GM12891 (cell line): ENCODE measurements at regions not wholly inside any gene's neighbourhood (a gene's known extent, or its start where the extent isn't known, plus 50 kb on each side); places are given as distances from the start of the nearest gene placed in this dataset.

Source experiments
- POLR2A ChIP-seq: IDR thresholded peaks from 2 replicates; pipeline ENCODE4 v1.6.1; 2011; ENCODE audit warnings: low read depth, low read length, control low read depth
- POLR2AphosphoS5 ChIP-seq: IDR thresholded peaks from 2 replicates; pipeline ENCODE4 v1.6.1; 2011; ENCODE audit warnings: low read depth, low read length, control low read depth
- POU2F2 ChIP-seq: IDR thresholded peaks from 2 replicates; pipeline ENCODE4 v1.6.1; 2011; ENCODE audit warnings: low read depth, mild to moderate bottlenecking, control low read depth, low read length, moderate library complexity
- SPI1 ChIP-seq: IDR thresholded peaks from 2 replicates; pipeline ENCODE4 v1.6.1; 2011; ENCODE audit warnings: low read depth, low read length, control low read depth
- TAF1 ChIP-seq: IDR thresholded peaks from 2 replicates; pipeline ENCODE4 v1.6.1; 2011; ENCODE audit warnings: low read depth, low read length, control low read depth

GRCh38 chr3:94372026-94372425, 309.2 kb downstream of the NSUN3 start:
- TF ChIP-seq TAF1: no peak
- TF ChIP-seq POLR2A: no peak
- no peak for TF ChIP-seq POLR2AphosphoS5
- TF ChIP-seq SPI1: no peak
- TF ChIP-seq POU2F2: no peak
